Colonic mucosa (tissue), 4 donors: ENCODE measurements at regions not wholly inside any gene's neighbourhood (a gene's known extent, or its start where the extent isn't known, plus 50 kb on each side); places are given as distances from the start of the nearest gene placed in this dataset.

Experiments used
- DNase-seq: peaks from one replicate; pipeline ENCODE4 v3.0.0-alpha.2; 2020
- H3K27ac ChIP-seq: fragments of 200-600 bp; one replicate; pipeline ENCODE4 v1.8.0; 2021
- H3K27me3 ChIP-seq: fragments of 200-600 bp; one replicate; pipeline ENCODE4 v1.8.0; 2021
- H3K36me3 ChIP-seq: fragments of 200-600 bp; one replicate; pipeline ENCODE4 v1.8.0; 2021
- H3K4me1 ChIP-seq: fragments of 200-600 bp; one replicate; pipeline ENCODE4 v1.8.0; 2021; ENCODE audit warnings: mild to moderate bottlenecking
- H3K4me3 ChIP-seq: fragments of 200-600 bp; one replicate; pipeline ENCODE4 v1.8.0; 2021
- H3K9ac ChIP-seq, 2 donors: one replicate each; pipeline ENCODE4 v1.7.0; 2013; ENCODE audit warnings: control low read depth in 2 of 2, low read depth in 2 of 2, low read length in 2 of 2
- H3K9me3 ChIP-seq: fragments of 200-600 bp; one replicate; pipeline ENCODE4 v1.8.0; 2021
- intact Hi-C: fragments of 100-400 bp; cut with DNase I; formaldehyde crosslinking; loops from one replicate; pipeline ENCODE4 v1.14.1; 2022
- TF ChIP-seq, protein P1 (sequence below): fragments of 200-600 bp; IDR thresholded peaks from one replicate; pipeline ENCODE4 v1.8.0; 2022; ENCODE audit warnings: antibody characterized with exemption, mild to moderate bottlenecking
- donor health status: healthy.
- donor health status: DM: no; HTN: no; CAD: no.
- donor health status: DM: no; HTN: no; CAD: no.

DNA sequence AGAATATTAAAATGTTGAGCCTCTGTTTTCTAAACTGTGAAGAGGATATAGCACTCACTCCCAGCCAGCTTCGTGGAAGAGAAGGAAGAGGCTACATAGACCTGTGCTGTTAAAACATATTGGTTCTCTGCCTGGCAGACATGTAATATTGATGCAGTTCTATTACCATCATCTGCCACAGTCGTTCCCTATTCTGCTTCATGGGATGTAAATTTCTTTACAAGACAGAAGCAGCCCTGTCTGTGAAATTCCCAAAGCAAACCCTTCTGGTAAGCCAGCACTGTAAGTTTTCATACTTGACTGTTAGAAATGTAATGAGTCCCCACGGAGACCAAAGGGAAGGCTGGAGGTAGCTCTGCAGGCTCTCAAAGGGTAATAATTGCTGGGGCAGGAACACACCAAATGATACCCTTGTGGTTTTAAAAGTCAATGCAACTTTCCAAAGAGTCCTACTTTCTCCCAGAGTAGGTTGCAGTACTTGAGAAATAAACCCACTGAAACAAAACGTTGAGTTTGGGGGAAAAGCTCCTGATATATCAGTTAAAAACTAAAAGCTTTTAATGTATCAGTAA lies 129.9 kb upstream of the HES1 start:
- no peak overlapping the region for H3K27ac ChIP-seq
- peak overlapping the region in 1 of 2 donors; percentile 22 for H3K9ac ChIP-seq
- H3K27me3 ChIP-seq = no peaks in the 10 kb centered on the region
- H3K36me3 ChIP-seq = no peaks in the 10 kb centered on the region
- DNase-seq = no peak
- intact Hi-C loops = no loop called here
- peaks cover 15% of the 10 kb centered on the region for H3K4me1 ChIP-seq
- H3K9me3 ChIP-seq = no peaks in the 10 kb centered on the region
- no peak overlapping the region for H3K4me3 ChIP-seq
- TF ChIP-seq, protein P1, sequence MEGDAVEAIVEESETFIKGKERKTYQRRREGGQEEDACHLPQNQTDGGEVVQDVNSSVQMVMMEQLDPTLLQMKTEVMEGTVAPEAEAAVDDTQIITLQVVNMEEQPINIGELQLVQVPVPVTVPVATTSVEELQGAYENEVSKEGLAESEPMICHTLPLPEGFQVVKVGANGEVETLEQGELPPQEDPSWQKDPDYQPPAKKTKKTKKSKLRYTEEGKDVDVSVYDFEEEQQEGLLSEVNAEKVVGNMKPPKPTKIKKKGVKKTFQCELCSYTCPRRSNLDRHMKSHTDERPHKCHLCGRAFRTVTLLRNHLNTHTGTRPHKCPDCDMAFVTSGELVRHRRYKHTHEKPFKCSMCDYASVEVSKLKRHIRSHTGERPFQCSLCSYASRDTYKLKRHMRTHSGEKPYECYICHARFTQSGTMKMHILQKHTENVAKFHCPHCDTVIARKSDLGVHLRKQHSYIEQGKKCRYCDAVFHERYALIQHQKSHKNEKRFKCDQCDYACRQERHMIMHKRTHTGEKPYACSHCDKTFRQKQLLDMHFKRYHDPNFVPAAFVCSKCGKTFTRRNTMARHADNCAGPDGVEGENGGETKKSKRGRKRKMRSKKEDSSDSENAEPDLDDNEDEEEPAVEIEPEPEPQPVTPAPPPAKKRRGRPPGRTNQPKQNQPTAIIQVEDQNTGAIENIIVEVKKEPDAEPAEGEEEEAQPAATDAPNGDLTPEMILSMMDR = no peak

GRCh38 chr3:194007592-194008337 lies 128.2 kb upstream of the HES1 start:
- Histone ChIP-seq H3K9ac (no peak overlapping the region), H3K4me3 (no peak overlapping the region), H3K27me3 (no peaks in the 10 kb centered on the region), H3K4me1 (peaks cover 15% of the 10 kb centered on the region), H3K9me3 (no peaks in the 10 kb centered on the region), H3K36me3 (no peaks in the 10 kb centered on the region), H3K27ac (no peak overlapping the region)
- TF ChIP-seq, protein P1 = no peak
- intact Hi-C loops = no loop called here
- no peak for DNase-seq

GRCh38 chr3:194009019-194009418 lies 126.9 kb upstream of the HES1 start:
- TF ChIP-seq, protein P1 = no peak
- peak overlapping the region in 1 of 2 donors; percentile 47 for H3K9ac ChIP-seq
- H3K27ac ChIP-seq = no peak overlapping the region
- no peaks in the 10 kb centered on the region for H3K27me3 ChIP-seq
- no peaks in the 10 kb centered on the region for H3K9me3 ChIP-seq
- DNase-seq = no peak
- no peaks in the 10 kb centered on the region for H3K36me3 ChIP-seq
- no peak overlapping the region for H3K4me3 ChIP-seq
- H3K4me1 ChIP-seq = peaks cover 9% of the 10 kb centered on the region
- intact Hi-C loops = no loop called here

DNA sequence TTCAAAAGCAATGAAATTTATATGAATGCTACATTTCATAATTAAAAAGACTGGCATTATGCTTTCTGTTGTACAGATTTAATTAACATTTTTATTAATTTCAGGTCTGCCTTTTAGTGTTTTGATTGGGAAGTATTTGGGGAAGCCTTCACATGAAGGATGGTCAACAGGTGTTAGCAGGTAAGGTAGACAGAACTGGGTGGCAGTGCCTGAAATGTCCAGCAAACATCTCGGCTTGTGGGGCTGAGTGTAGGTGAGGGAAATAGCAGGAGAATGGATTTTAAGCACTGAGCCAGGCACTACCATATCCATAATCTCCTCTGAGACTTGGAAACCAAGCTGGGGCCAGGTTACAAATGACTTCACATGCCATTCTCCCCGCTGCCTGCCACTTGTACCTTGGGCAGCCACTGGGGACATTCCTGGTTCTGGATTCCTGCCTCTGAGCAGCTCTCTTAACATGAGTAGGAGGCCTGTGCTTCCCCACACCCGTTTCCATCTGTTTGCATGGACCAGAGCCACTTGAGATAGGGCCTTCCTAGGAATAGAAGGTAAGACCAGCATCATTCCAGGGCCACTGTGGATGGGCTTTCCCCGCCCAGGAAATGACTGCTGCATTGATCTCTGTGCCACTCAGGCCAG lies 125.9 kb upstream of the HES1 start:
- Histone ChIP-seq H3K4me1 (no peaks in the 10 kb centered on the region), H3K9me3 (no peaks in the 10 kb centered on the region), H3K9ac (no peak overlapping the region), H3K36me3 (no peaks in the 10 kb centered on the region), H3K27ac (no peak overlapping the region), H3K27me3 (no peaks in the 10 kb centered on the region), H3K4me3 (no peak overlapping the region)
- DNase-seq = no peak
- TF ChIP-seq, protein P1 = no peak
- intact Hi-C loops = no loop called here

GRCh38 chr3:194011807-194012206 lies 124.1 kb upstream of the HES1 start:
- Histone ChIP-seq H3K4me3 (no peak overlapping the region), H3K27me3 (no peaks in the 10 kb centered on the region), H3K4me1 (no peaks in the 10 kb centered on the region), H3K36me3 (no peaks in the 10 kb centered on the region), H3K27ac (no peak overlapping the region), H3K9ac (no peak overlapping the region), H3K9me3 (no peaks in the 10 kb centered on the region)
- TF ChIP-seq, protein P1 = no peak
- no peak for DNase-seq
- intact Hi-C loops = no loop called here
